Gastroesophageal sphincter (tissue), 4 donors: ENCODE measurements at regions not wholly inside any gene's neighbourhood (a gene's known extent, or its start where the extent isn't known, plus 50 kb on each side); places are given as distances from the start of the nearest gene placed in this dataset.

Experiments used
- ATAC-seq: fragments of 150-250 bp; one replicate; pipeline ENCODE4 v1.9.1; 2016; ENCODE audit warnings: mild to moderate bottlenecking, moderate library complexity
- H3K27ac ChIP-seq, 4 donors: fragments of 200-600 bp; sonication (generic) in 3 of 4; 1 replicate in 3 of 4; 2 replicates in 1 of 4; pipeline ENCODE4 v1.5.1; 2016 to 2019
- H3K27me3 ChIP-seq: fragments of 200-600 bp; sonication (generic); one replicate; pipeline ENCODE4 v1.5.1; 2019
- H3K36me3 ChIP-seq, 2 donors: fragments of 200-600 bp; sonication (generic); one replicate each; pipeline ENCODE4 v1.5.1; 2019; ENCODE audit warnings: control low read depth in 1 of 2
- H3K4me1 ChIP-seq, 3 donors: fragments of 200-600 bp; sonication (generic); 1 replicate in 2 of 3; 2 replicates in 1 of 3; pipeline ENCODE4 v1.5.1; 2016 to 2019; ENCODE audit warnings: control low read depth in 2 of 3
- H3K4me3 ChIP-seq, 2 donors: fragments of 200-600 bp; sonication (generic); one replicate each; pipeline ENCODE4 v1.5.1; 2019; ENCODE audit warnings: mild to moderate bottlenecking in 1 of 2, moderate library complexity in 1 of 2
- H3K9me3 ChIP-seq, 3 donors: fragments of 200-600 bp; sonication (generic); one replicate each; pipeline ENCODE4 v1.5.1; 2017 to 2019; ENCODE audit warnings: control low read depth in 2 of 3
- CTCF ChIP-seq, 4 experiments: fragments of 200-600 bp in 2 of 4; fragments of 450-650 bp in 2 of 4; sonication (generic) in 1 of 4; IDR thresholded peaks; one replicate each; pipeline ENCODE4 v1.5.1; 2017 to 2019; ENCODE audit warnings: antibody characterized with exemption in 4 of 4, mild to moderate bottlenecking in 2 of 4, moderate library complexity in 2 of 4
- EP300 ChIP-seq: sonication (generic); formaldehyde crosslinking; IDR thresholded peaks from one replicate; pipeline ENCODE4 v1.6.1; 2017; ENCODE audit warnings: antibody characterized with exemption, mild to moderate bottlenecking
- POLR2A ChIP-seq, 2 donors: fragments of 450-650 bp; IDR thresholded peaks; one replicate each; pipeline ENCODE4 v1.6.1; 2017; ENCODE audit warnings: antibody characterized with exemption in 2 of 2, mild to moderate bottlenecking in 2 of 2, moderate library complexity in 1 of 2
- POLR2AphosphoS5 ChIP-seq: sonication (generic); formaldehyde crosslinking; IDR thresholded peaks from one replicate; pipeline ENCODE4 v1.6.1; 2017; ENCODE audit warnings: antibody characterized with exemption
- WGBS, 2 donors: methylation state at CpG; one replicate each; pipeline ENCODE4 v1.1.5; 2018; ENCODE audit warnings: low coverage in 1 of 2; 5-methylcytosine and 5-hydroxymethylcytosine counted together

GRCh38 chr11:29318134-29318845, 698.5 kb downstream of the KCNA4 start:
- Histone ChIP-seq H3K27me3 (no peaks in the 10 kb centered on the region), H3K4me1 (no peaks in the 10 kb centered on the region), H3K4me3 (no peak overlapping the region), H3K36me3 (no peaks in the 10 kb centered on the region), H3K27ac (no peak overlapping the region), H3K9me3 (no peaks in the 10 kb centered on the region)
- WGBS, 2 donors = 75 to 77% methylated on average over 3 of the region's 3 CpGs
- no peak for ATAC-seq
- TF ChIP-seq POLR2AphosphoS5 (no peak), EP300 (no peak), POLR2A (IDR thresholded peaks at IDR 0.05) (no peak), CTCF (IDR thresholded peaks at IDR 0.05) (no peak)

- no peak for ATAC-seq
- no peaks in the 10 kb centered on the region for H3K36me3 ChIP-seq
- WGBS, 2 donors = 51 to 52% methylated on average over 4 of the region's 4 CpGs
- TF ChIP-seq POLR2A (IDR thresholded peaks at IDR 0.05) (no peak), POLR2AphosphoS5 (no peak), EP300 (no peak), CTCF (IDR thresholded peaks at IDR 0.05) (no peak)
- H3K4me3 ChIP-seq = no peak overlapping the region
- H3K4me1 ChIP-seq = no peaks in the 10 kb centered on the region
- no peaks in the 10 kb centered on the region for H3K27me3 ChIP-seq
- H3K27ac ChIP-seq = no peak overlapping the region
- no peaks in the 10 kb centered on the region for H3K9me3 ChIP-seq
Observed at GRCh38 chr11:29317694-29318093, 699.1 kb downstream of the KCNA4 start.

- H3K9me3 ChIP-seq = no peaks in the 10 kb centered on the region
- H3K4me3 ChIP-seq = no peak overlapping the region
- TF ChIP-seq POLR2A (IDR thresholded peaks at IDR 0.05) = no peak
- TF ChIP-seq POLR2AphosphoS5 = no peak
- TF ChIP-seq EP300 = no peak
- no peak for TF ChIP-seq CTCF (IDR thresholded peaks at IDR 0.05)
- no peak for ATAC-seq
- H3K4me1 ChIP-seq = no peaks in the 10 kb centered on the region
- H3K27me3 ChIP-seq = no peaks in the 10 kb centered on the region
- H3K27ac ChIP-seq = no peak overlapping the region
- H3K36me3 ChIP-seq = no peaks in the 10 kb centered on the region
Observed at GRCh38 chr11:29315275-29315674, 701.6 kb downstream of the KCNA4 start.

GRCh38 chr11:29314211-29314610, 702.6 kb downstream of the KCNA4 start:
- no peaks in the 10 kb centered on the region for H3K4me1 ChIP-seq
- no peaks in the 10 kb centered on the region for H3K9me3 ChIP-seq
- WGBS, 2 donors = 89% methylated on average over 1 of the region's 1 CpG
- H3K27me3 ChIP-seq = no peaks in the 10 kb centered on the region
- H3K4me3 ChIP-seq = no peak overlapping the region
- TF ChIP-seq POLR2AphosphoS5 (no peak), CTCF (IDR thresholded peaks at IDR 0.05) (no peak), POLR2A (IDR thresholded peaks at IDR 0.05) (no peak), EP300 (no peak)
- ATAC-seq = no peak
- no peak overlapping the region for H3K27ac ChIP-seq
- H3K36me3 ChIP-seq = no peaks in the 10 kb centered on the region

GRCh38 chr11:29312812-29313211, 704.0 kb downstream of the KCNA4 start:
- Histone ChIP-seq H3K4me1 (no peaks in the 10 kb centered on the region), H3K27me3 (no peaks in the 10 kb centered on the region), H3K4me3 (no peak overlapping the region), H3K36me3 (no peaks in the 10 kb centered on the region), H3K9me3 (no peaks in the 10 kb centered on the region), H3K27ac (no peak overlapping the region)
- ATAC-seq = no peak
- TF ChIP-seq CTCF (IDR thresholded peaks at IDR 0.05) (no peak), POLR2AphosphoS5 (no peak), POLR2A (IDR thresholded peaks at IDR 0.05) (no peak), EP300 (no peak)
